Activated CD8-positive, alpha-beta memory T cell treated with anti-CD3 and anti-CD28 coated beads, Interleukin-2, amount 50 U/mL, for 1 hour (primary cell): ENCODE measurements at regions not wholly inside any gene's neighbourhood (a gene's known extent, or its start where the extent isn't known, plus 50 kb on each side); places are given as distances from the start of the nearest gene placed in this dataset.

Experiments used
- DNase-seq: peaks from one replicate; pipeline ENCODE4 v3.0.0-alpha.2; 2020; ENCODE audit errors: extremely low read depth

GRCh38 chr21:17901458-17902079, 82.4 kb upstream of the C21orf91 start:
- no peak for DNase-seq

GRCh38 chr21:17900990-17901385, 81.8 kb upstream of the C21orf91 start:
- DNase-seq: no peak

- DNase-seq: no peak
Measured at GRCh38 chr21:17900281-17900989, 81.3 kb upstream of the C21orf91 start.

GRCh38 chr21:17889171-17889570, 70.0 kb upstream of the C21orf91 start:
- DNase-seq: no peak

- DNase-seq: no peak
Measured at GRCh38 chr21:17869115-17869514, 50.0 kb upstream of the C21orf91 start.
